CD4-positive, CD25-positive, alpha-beta regulatory T cell (primary cell): ENCODE measurements at regions not wholly inside any gene's neighbourhood (a gene's known extent, or its start where the extent isn't known, plus 50 kb on each side); places are given as distances from the start of the nearest gene placed in this dataset.

Experiments used
- ATAC-seq, 2 donors: fragments of 150-1000 bp; cut with Tn5 transposase; one replicate each; pipeline ENCODE4 v1.10.0; 2021; ENCODE audit warnings: low read depth in 2 of 2, moderate number of reproducible peaks in 2 of 2, moderate library complexity in 1 of 2
- DNase-seq, 3 donors: peaks; one replicate each; pipeline versions ENCODE4 v3.0.0 to v3.0.0-alpha.2; 2012 to 2022; ENCODE audit warnings: mixed read lengths in 1 of 3
- H3K27ac ChIP-seq: one replicate; pipeline ENCODE4 v1.7.0; 2013; ENCODE audit warnings: mild to moderate bottlenecking, low read length; ENCODE audit not compliant: insufficient read depth, poor library complexity, severe bottlenecking
- H3K27me3 ChIP-seq: one replicate; pipeline ENCODE4 v1.7.0; 2013; ENCODE audit warnings: low read length; ENCODE audit not compliant: control insufficient read depth, insufficient read depth
- H3K36me3 ChIP-seq: one replicate; pipeline ENCODE4 v1.7.0; 2013; ENCODE audit warnings: mild to moderate bottlenecking, low read length, moderate library complexity; ENCODE audit not compliant: control insufficient read depth, insufficient read depth
- H3K4me1 ChIP-seq: 2 replicates; pipeline ENCODE4 v1.7.0; 2013; ENCODE audit warnings: mild to moderate bottlenecking, low read length; ENCODE audit not compliant: insufficient read depth, control insufficient read depth, poor library complexity, severe bottlenecking
- H3K4me3 ChIP-seq: one replicate; pipeline ENCODE4 v1.7.0; 2013; ENCODE audit warnings: low read depth, mild to moderate bottlenecking, low read length, moderate library complexity
- H3K9me3 ChIP-seq, 2 experiments: 1 replicate in 1 of 2; 2 replicates in 1 of 2; pipeline ENCODE4 v1.7.0; 2013; ENCODE audit warnings: low read length in 2 of 2, mild to moderate bottlenecking in 1 of 2, moderate library complexity in 1 of 2; ENCODE audit not compliant: control insufficient read depth in 2 of 2
- H3K27ac Mint-ChIP-seq, 3 donors: one replicate each; pipeline ENCODE4 v1.8.0; 2020 to 2022; ENCODE audit warnings: mild to moderate bottlenecking in 3 of 3, mixed read lengths in 3 of 3, moderate library complexity in 2 of 3
- H3K27me3 Mint-ChIP-seq: one replicate; pipeline ENCODE4 v1.8.0; 2022; ENCODE audit warnings: mild to moderate bottlenecking, mixed read lengths
- H3K36me3 Mint-ChIP-seq: one replicate; pipeline ENCODE4 v1.8.0; 2020; ENCODE audit warnings: mixed read lengths
- H3K4me1 Mint-ChIP-seq, 4 donors: one replicate each; pipeline ENCODE4 v1.8.0; 2020 to 2022; ENCODE audit warnings: mixed read lengths in 4 of 4, mild to moderate bottlenecking in 1 of 4
- H3K4me3 Mint-ChIP-seq, 4 donors: one replicate each; pipeline ENCODE4 v1.8.0; 2020 to 2022; ENCODE audit warnings: mild to moderate bottlenecking in 4 of 4, mixed read lengths in 4 of 4, moderate library complexity in 3 of 4
- H3K9me3 Mint-ChIP-seq, 7 donors: one replicate each; pipeline ENCODE4 v1.8.0; 2020 to 2022; ENCODE audit warnings: mixed read lengths in 7 of 7, mild to moderate bottlenecking in 3 of 7, moderate library complexity in 2 of 7

GRCh38 chr2:120902592-120902991, 166.9 kb downstream of the GLI2 start:
- Mint-ChIP-seq H3K27ac (no peak overlapping the region), H3K9me3 (peaks cover 0 to 2% (median 0%) of the 10 kb centered on the region in 7 donors), H3K4me3 (no peak overlapping the region), H3K36me3 (no peaks in the 10 kb centered on the region), H3K27me3 (peaks cover 5% of the 10 kb centered on the region), H3K4me1 (no peaks in the 10 kb centered on the region)
- H3K36me3 ChIP-seq: no peaks in the 10 kb centered on the region
- ATAC-seq (no peak), DNase-seq (no peak)
- no peaks in the 10 kb centered on the region for H3K27me3 ChIP-seq
- H3K27ac ChIP-seq: no peak overlapping the region
- H3K9me3 ChIP-seq: no peaks in the 10 kb centered on the region
- H3K4me1 ChIP-seq: no peaks in the 10 kb centered on the region
- H3K4me3 ChIP-seq: no peak overlapping the region

- Mint-ChIP-seq H3K9me3 (peaks cover 0 to 2% (median 0%) of the 10 kb centered on the region in 7 donors), H3K36me3 (no peaks in the 10 kb centered on the region), H3K4me3 (no peak overlapping the region), H3K27ac (no peak overlapping the region), H3K4me1 (no peaks in the 10 kb centered on the region), H3K27me3 (peaks cover 5% of the 10 kb centered on the region)
- Histone ChIP-seq H3K9me3 (no peaks in the 10 kb centered on the region), H3K4me3 (no peak overlapping the region), H3K27ac (no peak overlapping the region), H3K4me1 (no peaks in the 10 kb centered on the region), H3K36me3 (no peaks in the 10 kb centered on the region), H3K27me3 (no peaks in the 10 kb centered on the region)
- ATAC-seq: no peak
- no peak for DNase-seq
These were observed 168.7 kb downstream of the GLI2 start for GRCh38 chr2:120904379-120904778.

GRCh38 chr2:120904830-120905234, 169.2 kb downstream of the GLI2 start:
- no peaks in the 10 kb centered on the region for H3K4me1 ChIP-seq
- Mint-ChIP-seq H3K27me3 (peaks cover 5% of the 10 kb centered on the region), H3K36me3 (no peaks in the 10 kb centered on the region), H3K4me3 (peak overlapping the region in 1 of 4 donors; percentile 32), H3K4me1 (no peaks in the 10 kb centered on the region), H3K9me3 (peaks cover 0 to 2% (median 0%) of the 10 kb centered on the region in 7 donors), H3K27ac (no peak overlapping the region)
- no peaks in the 10 kb centered on the region for H3K9me3 ChIP-seq
- no peak overlapping the region for H3K27ac ChIP-seq
- H3K4me3 ChIP-seq: no peak overlapping the region
- H3K36me3 ChIP-seq: no peaks in the 10 kb centered on the region
- DNase-seq (no peak), ATAC-seq (no peak)
- H3K27me3 ChIP-seq: no peaks in the 10 kb centered on the region

GRCh38 chr2:120905298-120905697, 169.6 kb downstream of the GLI2 start:
- no peak overlapping the region for H3K27ac Mint-ChIP-seq
- no peak for ATAC-seq
- Histone ChIP-seq H3K9me3 (no peaks in the 10 kb centered on the region), H3K27ac (no peak overlapping the region), H3K4me1 (no peaks in the 10 kb centered on the region), H3K27me3 (no peaks in the 10 kb centered on the region), H3K36me3 (no peaks in the 10 kb centered on the region), H3K4me3 (no peak overlapping the region)
- H3K9me3 Mint-ChIP-seq: peaks cover 0 to 2% (median 0%) of the 10 kb centered on the region in 7 donors
- H3K27me3 Mint-ChIP-seq: peaks cover 5% of the 10 kb centered on the region
- no peak overlapping the region for H3K4me3 Mint-ChIP-seq
- H3K4me1 Mint-ChIP-seq: no peaks in the 10 kb centered on the region
- DNase-seq: no peak
- no peaks in the 10 kb centered on the region for H3K36me3 Mint-ChIP-seq

- H3K27me3 ChIP-seq: no peaks in the 10 kb centered on the region
- no peaks in the 10 kb centered on the region for H3K4me1 Mint-ChIP-seq
- peaks cover 5% of the 10 kb centered on the region for H3K27me3 Mint-ChIP-seq
- no peak for DNase-seq
- no peak overlapping the region for H3K4me3 ChIP-seq
- peaks cover 0 to 2% (median 0%) of the 10 kb centered on the region in 7 donors for H3K9me3 Mint-ChIP-seq
- no peak overlapping the region for H3K4me3 Mint-ChIP-seq
- H3K27ac ChIP-seq: no peak overlapping the region
- H3K27ac Mint-ChIP-seq: peak overlapping the region in 1 of 3 donors; percentile 91
- H3K9me3 ChIP-seq: no peaks in the 10 kb centered on the region
- no peaks in the 10 kb centered on the region for H3K4me1 ChIP-seq
- no peaks in the 10 kb centered on the region for H3K36me3 Mint-ChIP-seq
- ATAC-seq: no peak
- no peaks in the 10 kb centered on the region for H3K36me3 ChIP-seq
These were observed 170.3 kb downstream of the GLI2 start for GRCh38 chr2:120905824-120906571.

- H3K36me3 ChIP-seq: no peaks in the 10 kb centered on the region
- H3K36me3 Mint-ChIP-seq: no peaks in the 10 kb centered on the region
- peak overlapping the region in 1 of 4 donors; percentile 63 for H3K4me3 Mint-ChIP-seq
- no peaks in the 10 kb centered on the region for H3K4me1 Mint-ChIP-seq
- no peak for DNase-seq
- H3K4me1 ChIP-seq: no peaks in the 10 kb centered on the region
- H3K27ac Mint-ChIP-seq: no peak overlapping the region
- H3K27me3 ChIP-seq: no peaks in the 10 kb centered on the region
- ATAC-seq: no peak
- H3K9me3 Mint-ChIP-seq: peaks cover 0 to 2% (median 0%) of the 10 kb centered on the region in 7 donors
- H3K27me3 Mint-ChIP-seq: peaks cover 5% of the 10 kb centered on the region
- H3K9me3 ChIP-seq: no peaks in the 10 kb centered on the region
- no peak overlapping the region for H3K27ac ChIP-seq
- H3K4me3 ChIP-seq: no peak overlapping the region
These were observed 171.2 kb downstream of the GLI2 start for GRCh38 chr2:120906914-120907313.

GRCh38 chr2:120907822-120908221, 172.2 kb downstream of the GLI2 start:
- H3K27me3 Mint-ChIP-seq: peaks cover 2% of the 10 kb centered on the region
- no peak overlapping the region for H3K27ac Mint-ChIP-seq
- no peaks in the 10 kb centered on the region for H3K36me3 Mint-ChIP-seq
- DNase-seq: no peak
- H3K9me3 Mint-ChIP-seq: peaks cover 0 to 2% (median 0%) of the 10 kb centered on the region in 7 donors
- Histone ChIP-seq H3K4me3 (no peak overlapping the region), H3K4me1 (no peaks in the 10 kb centered on the region), H3K9me3 (no peaks in the 10 kb centered on the region), H3K27ac (no peak overlapping the region), H3K27me3 (no peaks in the 10 kb centered on the region), H3K36me3 (no peaks in the 10 kb centered on the region)
- peak in 1 of 2 donors; percentile 22 for ATAC-seq
- H3K4me1 Mint-ChIP-seq: no peaks in the 10 kb centered on the region
- no peak overlapping the region for H3K4me3 Mint-ChIP-seq

GRCh38 chr2:120908314-120908975, 172.8 kb downstream of the GLI2 start:
- Mint-ChIP-seq H3K9me3 (peaks cover 0 to 2% (median 0%) of the 10 kb centered on the region in 7 donors), H3K36me3 (no peaks in the 10 kb centered on the region), H3K4me3 (no peak overlapping the region), H3K27me3 (no peaks in the 10 kb centered on the region), H3K27ac (no peak overlapping the region), H3K4me1 (no peaks in the 10 kb centered on the region)
- no peak for DNase-seq
- Histone ChIP-seq H3K27me3 (no peaks in the 10 kb centered on the region), H3K36me3 (no peaks in the 10 kb centered on the region), H3K27ac (no peak overlapping the region), H3K9me3 (no peaks in the 10 kb centered on the region), H3K4me1 (no peaks in the 10 kb centered on the region), H3K4me3 (no peak overlapping the region)
- no peak for ATAC-seq
